ENCODE measurements at regions not wholly inside any gene's neighbourhood (a gene's known extent, or its start where the extent isn't known, plus 50 kb on each side); places are given as distances from the start of the nearest gene placed in this dataset.

GRCh38 chr12:74963867-74964331 is 245.7 kb downstream of the KCNC2 start:
- H3K4me3 ChIP-seq (ENCODE audit: insufficient read depth, low read length, poor library complexity, severe bottlenecking): no peak overlapping the region
- no peaks in the 10 kb centered on the region for H3F3A ChIP-seq (ENCODE audit: insufficient read depth)
- H3K27ac ChIP-seq (ENCODE audit: low read depth, low read length): no peak overlapping the region
- H2AFZ ChIP-seq (ENCODE audit: low read depth, low read length, severe bottlenecking): no peak overlapping the region
- H3K9me2 ChIP-seq (replicated peaks; ENCODE audit: insufficient read depth, low read length): no peaks in the 10 kb centered on the region
- no peaks in the 10 kb centered on the region for H3K79me2 ChIP-seq (ENCODE audit: insufficient read depth, low read length)
- no peaks in the 10 kb centered on the region for H3K27me3 ChIP-seq (ENCODE audit: low read length)
- TF ChIP-seq EZH2phosphoT487 (conservative IDR thresholded peaks at IDR 0.05; ENCODE audit: low read length) (no peak), CTCF (IDR thresholded peaks at IDR 0.05; ENCODE audit: insufficient read depth, low read length, poor library complexity, severe bottlenecking) (no peak)
- no peaks in the 10 kb centered on the region for H3K36me3 ChIP-seq (ENCODE audit: low read length)
- no peaks in the 10 kb centered on the region; the same call in 1 of the 2 replicates for H4K20me1 ChIP-seq (ENCODE audit: low read depth, low read length)
- no peak overlapping the region for H3K9ac ChIP-seq (ENCODE audit: low read length)
- no peaks in the 10 kb centered on the region for H3K9me3 ChIP-seq (ENCODE audit: insufficient read depth, low read length)
- H3K4me2 ChIP-seq (ENCODE audit: low read depth, low read length, poor library complexity, severe bottlenecking): no peak overlapping the region

DNA sequence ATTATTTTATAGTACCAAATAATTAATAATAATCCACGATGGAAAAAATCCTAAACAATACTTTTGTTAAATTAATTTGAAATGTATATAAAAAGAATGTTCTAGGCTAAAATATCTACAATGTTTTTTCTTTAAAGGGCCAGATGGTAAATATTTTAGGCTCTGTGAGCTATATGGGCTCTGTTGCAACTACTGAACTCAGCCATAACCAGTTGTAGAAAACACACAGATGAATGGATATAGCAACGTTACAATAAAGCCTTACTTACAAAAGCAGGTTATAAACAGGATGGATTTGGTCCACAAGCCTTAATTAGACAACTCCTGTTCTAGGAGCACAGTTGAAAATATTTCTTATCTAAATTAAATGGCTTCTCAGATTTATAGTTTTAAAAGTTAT is 245.2 kb downstream of the KCNC2 start:
- Histone ChIP-seq H3K36me3 (ENCODE audit: low read length) (no peaks in the 10 kb centered on the region), H3K9ac (ENCODE audit: low read length) (no peak overlapping the region), H3K9me2 (replicated peaks; ENCODE audit: insufficient read depth, low read length) (no peaks in the 10 kb centered on the region), H3K27ac (ENCODE audit: low read depth, low read length) (no peak overlapping the region), H3F3A (ENCODE audit: insufficient read depth) (no peaks in the 10 kb centered on the region), H3K9me3 (ENCODE audit: insufficient read depth, low read length) (no peaks in the 10 kb centered on the region), H3K4me3 (ENCODE audit: insufficient read depth, low read length, poor library complexity, severe bottlenecking) (no peak overlapping the region), H3K79me2 (ENCODE audit: insufficient read depth, low read length) (no peaks in the 10 kb centered on the region), H3K4me2 (ENCODE audit: low read depth, low read length, poor library complexity, severe bottlenecking) (no peak overlapping the region), H4K20me1 (ENCODE audit: low read depth, low read length) (no peaks in the 10 kb centered on the region; the same call in 1 of the 2 replicates), H2AFZ (ENCODE audit: low read depth, low read length, severe bottlenecking) (no peak overlapping the region), H3K27me3 (ENCODE audit: low read length) (no peaks in the 10 kb centered on the region)
- TF ChIP-seq CTCF (IDR thresholded peaks at IDR 0.05; ENCODE audit: insufficient read depth, low read length, poor library complexity, severe bottlenecking) (no peak), EZH2phosphoT487 (conservative IDR thresholded peaks at IDR 0.05; ENCODE audit: low read length) (no peak)

- no peaks in the 10 kb centered on the region for H3F3A ChIP-seq (ENCODE audit: insufficient read depth)
- no peak overlapping the region for H3K4me2 ChIP-seq (ENCODE audit: low read depth, low read length, poor library complexity, severe bottlenecking)
- no peak for TF ChIP-seq CTCF (IDR thresholded peaks at IDR 0.05; ENCODE audit: insufficient read depth, low read length, poor library complexity, severe bottlenecking)
- no peak for TF ChIP-seq EZH2phosphoT487 (conservative IDR thresholded peaks at IDR 0.05; ENCODE audit: low read length)
- H3K27me3 ChIP-seq (ENCODE audit: low read length): no peaks in the 10 kb centered on the region
- no peak overlapping the region for H2AFZ ChIP-seq (ENCODE audit: low read depth, low read length, severe bottlenecking)
- H3K79me2 ChIP-seq (ENCODE audit: insufficient read depth, low read length): no peaks in the 10 kb centered on the region
- no peak overlapping the region for H3K27ac ChIP-seq (ENCODE audit: low read depth, low read length)
- H3K4me3 ChIP-seq (ENCODE audit: insufficient read depth, low read length, poor library complexity, severe bottlenecking): no peak overlapping the region
- H3K9ac ChIP-seq (ENCODE audit: low read length): no peak overlapping the region
- H3K9me3 ChIP-seq (ENCODE audit: insufficient read depth, low read length): no peaks in the 10 kb centered on the region
- no peaks in the 10 kb centered on the region for H3K36me3 ChIP-seq (ENCODE audit: low read length)
- H3K9me2 ChIP-seq (replicated peaks; ENCODE audit: insufficient read depth, low read length): no peaks in the 10 kb centered on the region
- H4K20me1 ChIP-seq (ENCODE audit: low read depth, low read length): no peaks in the 10 kb centered on the region
Measured at GRCh38 chr12:74971201-74971600, 238.4 kb downstream of the KCNC2 start.
